ENCODE measurements at regions not wholly inside any gene's neighbourhood (a gene's known extent, or its start where the extent isn't known, plus 50 kb on each side); places are given as distances from the start of the nearest gene placed in this dataset.

GRCh38 chr14:58697930-58698642 is 60.3 kb downstream of the DACT1 start:
- no peak for DNase-seq (ENCODE audit: low spot score)
- no peak for TF ChIP-seq CTCF (IDR thresholded peaks at IDR 0.05)
- no peak for ATAC-seq (ENCODE audit: low FRiP score)

DNA sequence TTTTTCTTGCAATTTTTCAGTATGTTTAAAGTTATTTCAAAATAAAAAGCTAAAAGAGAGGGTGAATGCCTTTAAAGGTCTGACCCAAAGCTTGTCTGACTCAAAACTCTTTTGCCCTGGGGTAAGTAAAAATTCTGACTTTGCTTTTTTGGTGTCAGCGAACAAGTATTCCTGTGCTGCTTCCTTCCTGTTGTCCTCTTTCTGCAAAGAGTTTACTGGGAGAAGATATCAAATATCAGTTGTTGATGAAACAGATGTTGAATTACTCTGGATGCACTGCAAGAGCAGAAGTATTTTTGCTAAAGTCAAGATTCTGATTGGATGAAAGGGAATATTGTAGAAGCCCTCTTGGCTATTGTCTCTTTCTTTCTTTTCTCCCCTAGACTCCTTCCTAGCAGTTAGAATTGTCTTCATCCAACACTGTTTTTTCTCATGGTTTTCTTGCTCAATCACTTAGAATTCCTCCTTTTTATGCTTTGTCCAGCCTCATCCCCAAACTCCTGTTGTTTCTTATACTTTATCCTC is 62.0 kb downstream of the DACT1 start:
- TF ChIP-seq CTCF (IDR thresholded peaks at IDR 0.05) = no peak
- no peak for DNase-seq (ENCODE audit: low spot score)

GRCh38 chr14:58701156-58701555 is 63.4 kb downstream of the DACT1 start:
- TF ChIP-seq CTCF (IDR thresholded peaks at IDR 0.05) = no peak
- no peak for ATAC-seq (ENCODE audit: low FRiP score)
- DNase-seq (ENCODE audit: low spot score) = no peak

More for the DNA sequence above, 62.0 kb downstream of the DACT1 start:
- no peak for ATAC-seq (ENCODE audit: low FRiP score)

DNA sequence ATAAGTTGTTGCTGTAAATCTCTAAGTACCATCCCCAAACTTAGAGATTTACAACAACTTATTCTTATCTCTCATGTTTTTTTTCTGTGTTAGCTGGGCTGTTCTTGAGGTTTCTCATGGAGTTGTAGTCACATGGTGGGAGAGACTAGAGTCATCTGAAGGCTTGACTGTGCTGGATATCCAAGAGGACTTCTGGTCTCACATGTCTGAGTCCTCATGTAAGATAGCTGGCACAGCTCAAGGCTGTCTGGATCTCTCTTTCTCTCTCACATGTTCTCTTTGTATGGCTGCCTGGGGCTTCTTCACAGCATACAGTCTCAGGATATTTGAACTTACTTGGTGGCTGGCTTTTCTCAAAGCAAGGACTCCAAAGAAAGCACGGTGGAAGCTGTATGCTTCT is 63.8 kb downstream of the DACT1 start:
- TF ChIP-seq CTCF (IDR thresholded peaks at IDR 0.05) = no peak
- no peak for ATAC-seq (ENCODE audit: low FRiP score)
- no peak for DNase-seq (ENCODE audit: low spot score)

DNA sequence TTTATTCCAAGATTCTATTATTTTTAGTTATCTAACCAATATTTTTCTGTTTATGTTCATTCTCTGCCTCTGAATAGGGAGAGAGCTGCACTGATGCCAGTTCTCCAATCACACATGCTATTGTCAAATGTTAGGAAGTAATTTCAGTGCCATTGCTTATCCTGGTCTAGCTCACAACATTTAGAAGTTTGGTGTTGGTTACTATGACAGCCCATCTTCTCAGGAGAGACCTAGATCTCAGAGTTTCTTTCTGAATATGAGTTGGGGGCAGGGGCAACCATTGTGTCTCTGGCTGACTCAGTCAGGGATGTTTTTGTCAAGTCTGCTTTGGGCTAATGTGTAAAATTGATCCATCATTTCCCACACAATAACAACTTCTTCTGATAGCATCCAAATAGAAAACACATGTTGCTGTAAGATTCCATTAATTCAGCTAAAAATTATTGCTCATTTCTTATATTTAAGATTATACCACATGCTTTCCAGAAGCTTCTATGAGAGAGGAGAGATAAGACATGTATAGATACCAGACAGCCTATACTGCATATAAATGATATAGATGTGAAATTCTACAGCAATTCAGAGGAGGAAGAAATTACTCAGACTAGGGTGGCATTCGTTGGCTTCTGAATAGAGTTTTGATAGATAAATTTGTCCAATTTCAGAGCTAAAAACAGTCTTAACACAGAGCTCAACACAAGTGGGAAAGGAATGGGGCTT is 64.8 kb downstream of the DACT1 start:
- TF ChIP-seq CTCF (IDR thresholded peaks at IDR 0.05) = no peak
- DNase-seq (ENCODE audit: low spot score) (no peak), ATAC-seq (ENCODE audit: low FRiP score) (no peak)

- ATAC-seq (ENCODE audit: low FRiP score) = no peak
- TF ChIP-seq CTCF (IDR thresholded peaks at IDR 0.05) = no peak
- DNase-seq (ENCODE audit: low spot score) = no peak
These were observed 65.4 kb downstream of the DACT1 start for GRCh38 chr14:58703161-58703506.

DNA sequence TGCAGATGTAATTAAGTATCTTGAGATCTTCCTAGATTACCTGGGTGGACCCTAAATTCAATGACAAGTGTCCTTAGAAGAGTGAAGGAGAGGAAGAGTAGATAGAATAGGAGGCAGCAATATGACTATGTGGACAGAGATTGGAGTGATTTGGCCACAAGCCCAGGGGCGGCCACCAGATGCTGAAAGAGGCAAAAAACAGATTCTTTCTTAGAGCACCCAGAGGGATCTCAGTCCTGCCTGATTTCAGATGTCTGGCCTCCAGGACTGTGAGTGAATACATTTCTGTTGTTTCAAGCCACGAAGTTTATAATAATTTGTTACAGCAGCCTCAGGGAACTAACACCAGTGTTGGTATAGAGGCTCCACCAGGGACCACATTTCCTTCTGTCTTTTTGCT is 67.3 kb downstream of the DACT1 start:
- no peak for TF ChIP-seq CTCF (IDR thresholded peaks at IDR 0.05)
- no peak for ATAC-seq (ENCODE audit: low FRiP score)
- DNase-seq (ENCODE audit: low spot score) = no peak

All from omental fat pad (tissue), 3 donors.